MM.1S (cell line): ENCODE measurements at regions not wholly inside any gene's neighbourhood (a gene's known extent, or its start where the extent isn't known, plus 50 kb on each side); places are given as distances from the start of the nearest gene placed in this dataset.

ENCODE experiments used
- DNase-seq: peaks from one replicate; pipeline ENCODE4 v3.0.0-alpha.2; 2015
- H2AFZ ChIP-seq: fragments of 300-600 bp; sonication (generic); 2 replicates; pipeline ENCODE4 v1.6.0; 2016; ENCODE audit warnings: antibody characterized with exemption, low read length
- H3F3A ChIP-seq: fragments of 300-600 bp; sonication (generic); 2 replicates; pipeline ENCODE4 v1.6.1; 2016; ENCODE audit warnings: mild to moderate bottlenecking, antibody characterized with exemption, low read length, moderate library complexity, mixed read lengths; ENCODE audit not compliant: insufficient read depth
- H3K27ac ChIP-seq: fragments of 300-600 bp; sonication (generic); 2 replicates; pipeline ENCODE4 v1.5.1; 2016; ENCODE audit warnings: mild to moderate bottlenecking, low read length
- H3K27me3 ChIP-seq: fragments of 300-600 bp; sonication (generic); replicated peaks from 2 replicates; pipeline ENCODE4 v1.6.0; 2016; ENCODE audit warnings: low read length; ENCODE audit not compliant: insufficient read depth
- H3K36me3 ChIP-seq: fragments of 300-600 bp; sonication (generic); replicated peaks from 2 replicates; pipeline ENCODE4 v1.6.1; 2016; ENCODE audit warnings: mild to moderate bottlenecking, low read length, mixed read lengths; ENCODE audit not compliant: insufficient read depth
- H3K4me1 ChIP-seq: fragments of 300-600 bp; sonication (generic); 2 replicates; pipeline ENCODE4 v1.6.1; 2016; ENCODE audit warnings: low read length, mixed read lengths
- H3K4me2 ChIP-seq: fragments of 300-600 bp; sonication (generic); 2 replicates; pipeline ENCODE4 v1.6.0; 2016; ENCODE audit warnings: low read depth, low read length
- H3K4me3 ChIP-seq: fragments of 300-600 bp; sonication (generic); 2 replicates; pipeline ENCODE4 v1.5.1; 2016; ENCODE audit warnings: low read length, mixed read lengths
- H3K79me2 ChIP-seq: fragments of 300-600 bp; sonication (generic); 2 replicates; pipeline ENCODE4 v1.6.1; 2016; ENCODE audit warnings: mixed run types, low read length, mixed read lengths
- H3K9ac ChIP-seq: fragments of 300-600 bp; sonication (generic); 2 replicates; pipeline ENCODE4 v1.6.1; 2016; ENCODE audit warnings: low read length, mixed read lengths
- H3K9me2 ChIP-seq: fragments of 300-600 bp; sonication (generic); replicated peaks from 2 replicates; pipeline ENCODE4 v1.6.1; 2016; ENCODE audit warnings: mild to moderate bottlenecking, low read length, mixed read lengths; ENCODE audit not compliant: insufficient read depth
- H3K9me3 ChIP-seq: fragments of 300-600 bp; sonication (generic); replicated peaks from 2 replicates; pipeline ENCODE4 v1.6.1; 2016; ENCODE audit warnings: mild to moderate bottlenecking, low read length, mixed read lengths; ENCODE audit not compliant: insufficient read depth
- H4K20me1 ChIP-seq: fragments of 300-600 bp; sonication (generic); 2 replicates; pipeline ENCODE4 v1.6.1; 2016; ENCODE audit warnings: mild to moderate bottlenecking, low read length, moderate library complexity, mixed read lengths; ENCODE audit not compliant: insufficient read depth
- EZH2 ChIP-seq: fragments of 300-600 bp; sonication (generic); optimal IDR thresholded peaks from 2 replicates; pipeline ENCODE3; 2017; ENCODE audit warnings: low read depth, mild to moderate bottlenecking, antibody characterized with exemption, low read length, mixed read lengths
- EZH2phosphoT487 ChIP-seq: fragments of 300-600 bp; sonication (generic); IDR thresholded peaks from 2 replicates; pipeline ENCODE4 v1.6.1; 2018; ENCODE audit warnings: antibody characterized with exemption, low read length
- TF ChIP-seq, protein P1 (sequence below): fragments of 300-600 bp; sonication (generic); IDR thresholded peaks from 2 replicates; pipeline ENCODE4 v1.5.1; 2016; ENCODE audit warnings: antibody characterized with exemption, low read length, mixed read lengths

DNA sequence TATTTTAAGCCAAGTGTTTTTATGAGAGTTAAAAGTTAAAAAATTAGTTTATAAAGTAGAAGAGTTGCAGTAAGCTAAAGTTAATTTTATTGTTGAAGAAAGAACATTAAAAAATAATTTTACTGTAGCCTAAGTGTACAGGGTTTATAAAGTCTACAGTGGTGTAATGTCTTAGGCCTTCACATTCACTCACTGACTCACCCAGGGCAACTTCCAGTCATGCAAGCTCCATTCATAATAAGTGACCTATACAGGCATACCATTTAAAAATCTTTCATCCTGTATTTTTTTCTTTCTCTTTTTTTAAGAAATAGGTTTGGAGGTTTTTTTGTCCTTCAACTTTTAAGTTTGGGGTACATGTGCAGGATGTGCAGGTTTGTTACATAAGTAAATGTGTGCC is 87.9 kb upstream of the NR3C2 start:
- H3K4me1 ChIP-seq: no peaks in the 10 kb centered on the region
- H3K79me2 ChIP-seq: no peaks in the 10 kb centered on the region
- no peak overlapping the region for H3K9ac ChIP-seq
- no peaks in the 10 kb centered on the region for H3K36me3 ChIP-seq
- no peaks in the 10 kb centered on the region for H4K20me1 ChIP-seq
- no peaks in the 10 kb centered on the region for H3K9me2 ChIP-seq
- no peaks in the 10 kb centered on the region for H3K27me3 ChIP-seq
- TF ChIP-seq EZH2phosphoT487: no peak
- no peak for TF ChIP-seq EZH2
- TF ChIP-seq, protein P1, sequence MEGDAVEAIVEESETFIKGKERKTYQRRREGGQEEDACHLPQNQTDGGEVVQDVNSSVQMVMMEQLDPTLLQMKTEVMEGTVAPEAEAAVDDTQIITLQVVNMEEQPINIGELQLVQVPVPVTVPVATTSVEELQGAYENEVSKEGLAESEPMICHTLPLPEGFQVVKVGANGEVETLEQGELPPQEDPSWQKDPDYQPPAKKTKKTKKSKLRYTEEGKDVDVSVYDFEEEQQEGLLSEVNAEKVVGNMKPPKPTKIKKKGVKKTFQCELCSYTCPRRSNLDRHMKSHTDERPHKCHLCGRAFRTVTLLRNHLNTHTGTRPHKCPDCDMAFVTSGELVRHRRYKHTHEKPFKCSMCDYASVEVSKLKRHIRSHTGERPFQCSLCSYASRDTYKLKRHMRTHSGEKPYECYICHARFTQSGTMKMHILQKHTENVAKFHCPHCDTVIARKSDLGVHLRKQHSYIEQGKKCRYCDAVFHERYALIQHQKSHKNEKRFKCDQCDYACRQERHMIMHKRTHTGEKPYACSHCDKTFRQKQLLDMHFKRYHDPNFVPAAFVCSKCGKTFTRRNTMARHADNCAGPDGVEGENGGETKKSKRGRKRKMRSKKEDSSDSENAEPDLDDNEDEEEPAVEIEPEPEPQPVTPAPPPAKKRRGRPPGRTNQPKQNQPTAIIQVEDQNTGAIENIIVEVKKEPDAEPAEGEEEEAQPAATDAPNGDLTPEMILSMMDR: no peak
- H3F3A ChIP-seq: no peaks in the 10 kb centered on the region
- H3K4me3 ChIP-seq: no peak overlapping the region
- H2AFZ ChIP-seq: no peak overlapping the region
- DNase-seq: no peak
- H3K9me3 ChIP-seq: no peaks in the 10 kb centered on the region
- H3K4me2 ChIP-seq: no peak overlapping the region
- H3K27ac ChIP-seq: no peak overlapping the region

DNA sequence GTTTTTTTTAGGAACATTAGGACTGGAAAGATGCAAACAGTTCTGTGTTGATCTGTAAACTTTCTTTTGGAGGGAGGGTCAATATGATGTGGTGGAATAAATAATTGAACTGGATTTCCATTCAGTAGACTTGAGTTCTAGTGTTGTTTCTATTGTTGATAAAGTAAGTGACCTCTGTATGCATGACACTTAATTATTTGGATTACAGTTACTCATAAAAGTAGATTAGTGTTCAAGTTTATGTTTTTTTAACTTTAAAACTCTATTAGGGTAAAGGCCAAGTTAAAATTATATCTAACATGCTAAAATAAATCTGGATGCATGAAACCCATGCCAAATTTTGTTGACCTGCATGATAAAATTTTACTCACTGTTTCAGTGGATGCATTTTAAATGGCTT is 85.4 kb upstream of the NR3C2 start:
- TF ChIP-seq, protein P1: no peak
- TF ChIP-seq EZH2phosphoT487 (no peak), EZH2 (no peak)

DNA sequence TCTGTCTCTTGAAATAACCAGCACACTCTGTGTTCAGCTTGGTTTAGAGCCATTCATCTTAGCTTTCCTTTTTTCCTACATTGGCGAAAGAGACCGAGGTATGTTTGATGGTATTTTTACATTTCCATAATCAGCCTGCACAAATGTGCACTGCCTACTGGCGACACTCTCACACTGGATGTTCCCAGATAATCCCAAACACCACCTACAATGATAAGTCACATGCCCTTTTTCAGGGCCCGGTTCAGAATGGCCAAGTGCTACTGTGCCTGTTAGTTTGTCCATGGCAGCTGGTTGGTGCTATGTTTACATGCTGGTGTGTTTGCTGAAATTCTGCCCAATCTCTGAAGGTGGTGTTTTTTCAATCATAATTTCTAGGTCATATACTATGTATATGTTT is 80.8 kb upstream of the NR3C2 start:
- no peak overlapping the region for H3K4me3 ChIP-seq
- no peaks in the 10 kb centered on the region for H3F3A ChIP-seq
- H3K36me3 ChIP-seq: no peaks in the 10 kb centered on the region
- H2AFZ ChIP-seq: no peak overlapping the region
- no peak for TF ChIP-seq EZH2phosphoT487
- TF ChIP-seq, protein P1: no peak
- no peak for TF ChIP-seq EZH2
- no peaks in the 10 kb centered on the region for H3K4me1 ChIP-seq
- no peak overlapping the region for H3K27ac ChIP-seq
- H3K4me2 ChIP-seq: no peak overlapping the region
- H3K9ac ChIP-seq: no peak overlapping the region
- DNase-seq: no peak
- H3K79me2 ChIP-seq: no peaks in the 10 kb centered on the region
- H3K27me3 ChIP-seq: no peaks in the 10 kb centered on the region
- no peaks in the 10 kb centered on the region for H4K20me1 ChIP-seq
- H3K9me3 ChIP-seq: no peaks in the 10 kb centered on the region
- H3K9me2 ChIP-seq: no peaks in the 10 kb centered on the region

More for the DNA sequence above, 85.4 kb upstream of the NR3C2 start:
- no peaks in the 10 kb centered on the region for H3F3A ChIP-seq
- H3K36me3 ChIP-seq: no peaks in the 10 kb centered on the region
- H3K9ac ChIP-seq: no peak overlapping the region
- no peaks in the 10 kb centered on the region for H3K79me2 ChIP-seq
- H3K27ac ChIP-seq: no peak overlapping the region
- no peak for DNase-seq
- no peak overlapping the region for H3K4me2 ChIP-seq
- H2AFZ ChIP-seq: no peak overlapping the region
- no peaks in the 10 kb centered on the region for H4K20me1 ChIP-seq
- H3K9me3 ChIP-seq: no peaks in the 10 kb centered on the region
- H3K4me1 ChIP-seq: no peaks in the 10 kb centered on the region
- no peaks in the 10 kb centered on the region for H3K9me2 ChIP-seq
- no peak overlapping the region for H3K4me3 ChIP-seq
- no peaks in the 10 kb centered on the region for H3K27me3 ChIP-seq

DNA sequence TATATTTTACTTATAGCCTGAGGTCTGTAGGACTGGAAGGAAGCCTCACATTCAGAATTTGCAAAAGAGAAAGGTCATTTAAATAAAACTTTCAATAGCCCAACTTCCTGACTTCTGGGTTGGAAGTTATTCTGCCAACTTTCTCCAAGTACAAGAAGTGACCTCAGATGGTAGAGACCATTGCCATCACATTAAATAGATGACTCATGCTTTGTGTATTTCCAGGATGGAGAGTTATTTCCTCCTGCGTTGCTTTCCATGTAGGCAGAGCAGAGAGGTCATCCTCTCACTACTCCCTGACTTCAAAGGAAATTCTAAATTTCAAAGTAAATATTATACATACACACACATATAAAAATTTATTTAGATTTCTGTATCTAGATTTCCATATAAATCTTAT is 73.0 kb upstream of the NR3C2 start:
- H3K9me2 ChIP-seq: no peaks in the 10 kb centered on the region
- H3K79me2 ChIP-seq: no peaks in the 10 kb centered on the region
- H4K20me1 ChIP-seq: no peaks in the 10 kb centered on the region
- no peak overlapping the region for H3K4me3 ChIP-seq
- H3K4me2 ChIP-seq: no peak overlapping the region
- H3K9me3 ChIP-seq: no peaks in the 10 kb centered on the region
- H3K27me3 ChIP-seq: no peaks in the 10 kb centered on the region
- no peak for TF ChIP-seq EZH2phosphoT487
- TF ChIP-seq, protein P1: no peak
- no peak for TF ChIP-seq EZH2
- H2AFZ ChIP-seq: no peak overlapping the region
- H3K36me3 ChIP-seq: no peaks in the 10 kb centered on the region
- no peak for DNase-seq
- H3K4me1 ChIP-seq: no peaks in the 10 kb centered on the region
- no peak overlapping the region for H3K9ac ChIP-seq
- no peak overlapping the region for H3K27ac ChIP-seq
- H3F3A ChIP-seq: no peaks in the 10 kb centered on the region
